ENCODE measurements at regions not wholly inside any gene's neighbourhood (a gene's known extent, or its start where the extent isn't known, plus 50 kb on each side); places are given as distances from the start of the nearest gene placed in this dataset.

DNA sequence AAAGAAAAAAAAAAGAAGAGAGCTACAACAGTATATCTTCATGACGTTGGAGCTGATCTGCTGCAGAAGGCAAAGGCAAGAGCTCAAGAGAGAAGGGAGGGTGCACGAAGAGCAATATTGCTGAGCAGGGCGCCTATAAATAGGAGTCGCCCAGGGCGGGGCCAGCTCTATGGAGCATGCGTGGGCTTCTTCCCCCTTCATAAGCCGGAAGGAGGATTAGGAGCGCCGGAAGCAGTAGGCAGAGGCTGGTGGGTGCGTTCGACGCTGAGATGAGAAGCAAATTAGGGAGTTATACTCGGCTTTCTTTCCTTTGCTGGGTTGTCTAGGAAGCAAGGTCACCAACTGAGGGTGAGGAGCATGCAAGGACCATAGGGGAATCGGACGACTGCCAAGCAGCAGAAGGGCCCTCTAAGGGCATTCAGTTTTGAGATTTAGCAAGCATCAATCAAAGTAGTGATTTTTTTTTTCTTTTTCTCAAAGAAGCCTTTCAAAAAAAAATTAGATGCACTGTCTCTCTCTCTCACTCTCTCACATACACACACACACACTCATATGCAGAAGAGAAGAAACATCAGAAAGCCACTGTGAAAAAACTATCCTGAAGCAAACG is 496.7 kb downstream of the ENC1 start:
- Histone ChIP-seq H3K36me3 (ENCODE audit: control insufficient read depth in 2 of 3, insufficient read depth in 3 of 3, low read length in 3 of 3) (no peaks in the 10 kb centered on the region), H3K9ac (ENCODE audit: low read length in 3 of 3) (no peak overlapping the region), H3K4me1 (ENCODE audit: control insufficient read depth in 2 of 3, insufficient read depth in 2 of 3, low read depth in 1 of 3, low read length in 3 of 3) (peaks cover 0 to 2% (median 0%) of the 10 kb centered on the region in 3 donors), H3K27ac (ENCODE audit: low read depth in 2 of 2, low read length in 2 of 2) (no peak overlapping the region), H3K9me3 (ENCODE audit: control insufficient read depth in 2 of 3, insufficient read depth in 1 of 3, low read length in 3 of 3) (no peaks in the 10 kb centered on the region), H3K4me3 (ENCODE audit: low read length in 3 of 3) (no peak overlapping the region), H3K27me3 (ENCODE audit: control insufficient read depth, insufficient read depth, low read length) (no peaks in the 10 kb centered on the region)
- FAIRE-seq (no peak), DNase-seq (peak in 1 of 5 donors; percentile 62)
- TF ChIP-seq, protein P1, sequence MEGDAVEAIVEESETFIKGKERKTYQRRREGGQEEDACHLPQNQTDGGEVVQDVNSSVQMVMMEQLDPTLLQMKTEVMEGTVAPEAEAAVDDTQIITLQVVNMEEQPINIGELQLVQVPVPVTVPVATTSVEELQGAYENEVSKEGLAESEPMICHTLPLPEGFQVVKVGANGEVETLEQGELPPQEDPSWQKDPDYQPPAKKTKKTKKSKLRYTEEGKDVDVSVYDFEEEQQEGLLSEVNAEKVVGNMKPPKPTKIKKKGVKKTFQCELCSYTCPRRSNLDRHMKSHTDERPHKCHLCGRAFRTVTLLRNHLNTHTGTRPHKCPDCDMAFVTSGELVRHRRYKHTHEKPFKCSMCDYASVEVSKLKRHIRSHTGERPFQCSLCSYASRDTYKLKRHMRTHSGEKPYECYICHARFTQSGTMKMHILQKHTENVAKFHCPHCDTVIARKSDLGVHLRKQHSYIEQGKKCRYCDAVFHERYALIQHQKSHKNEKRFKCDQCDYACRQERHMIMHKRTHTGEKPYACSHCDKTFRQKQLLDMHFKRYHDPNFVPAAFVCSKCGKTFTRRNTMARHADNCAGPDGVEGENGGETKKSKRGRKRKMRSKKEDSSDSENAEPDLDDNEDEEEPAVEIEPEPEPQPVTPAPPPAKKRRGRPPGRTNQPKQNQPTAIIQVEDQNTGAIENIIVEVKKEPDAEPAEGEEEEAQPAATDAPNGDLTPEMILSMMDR (IDR thresholded peaks at IDR 0.05; ENCODE audit: borderline replicate concordance, extremely low read depth, insufficient read depth), result no peak
- intact Hi-C loops (cut with DNase I), result no loop called here

DNA sequence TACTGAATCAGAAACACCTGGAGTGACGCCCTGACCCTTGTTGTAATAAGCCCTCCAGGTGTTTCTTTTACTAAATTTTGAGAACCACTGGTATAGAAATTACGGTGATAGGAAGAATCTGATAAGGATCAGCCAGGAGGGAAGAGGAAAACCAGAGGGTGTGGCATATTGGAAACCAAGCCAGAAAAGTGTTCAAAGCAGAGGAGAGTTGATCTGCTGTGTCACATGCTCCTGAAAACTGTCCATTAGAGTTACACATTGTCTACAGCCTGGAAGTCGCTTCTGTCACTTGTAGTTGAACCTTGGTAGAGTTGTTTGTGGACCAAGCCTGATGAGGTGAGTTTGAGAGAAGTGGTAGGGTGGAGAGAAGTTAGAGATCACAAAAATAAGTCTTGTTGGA is 497.4 kb downstream of the ENC1 start:
- intact Hi-C loops (cut with DNase I), result no loop called here
- DNase-seq (no peak), FAIRE-seq (no peak)
- Histone ChIP-seq H3K9ac (ENCODE audit: low read length in 3 of 3) (no peak overlapping the region), H3K4me3 (ENCODE audit: low read length in 3 of 3) (no peak overlapping the region), H3K9me3 (ENCODE audit: control insufficient read depth in 2 of 3, insufficient read depth in 1 of 3, low read length in 3 of 3) (no peaks in the 10 kb centered on the region), H3K27ac (ENCODE audit: low read depth in 2 of 2, low read length in 2 of 2) (no peak overlapping the region), H3K4me1 (ENCODE audit: control insufficient read depth in 2 of 3, insufficient read depth in 2 of 3, low read depth in 1 of 3, low read length in 3 of 3) (peaks cover 0 to 2% (median 0%) of the 10 kb centered on the region in 3 donors), H3K36me3 (ENCODE audit: control insufficient read depth in 2 of 3, insufficient read depth in 3 of 3, low read length in 3 of 3) (no peaks in the 10 kb centered on the region), H3K27me3 (ENCODE audit: control insufficient read depth, insufficient read depth, low read length) (no peaks in the 10 kb centered on the region)
- TF ChIP-seq, protein P1 (IDR thresholded peaks at IDR 0.05; ENCODE audit: borderline replicate concordance, extremely low read depth, insufficient read depth), result no peak

DNA sequence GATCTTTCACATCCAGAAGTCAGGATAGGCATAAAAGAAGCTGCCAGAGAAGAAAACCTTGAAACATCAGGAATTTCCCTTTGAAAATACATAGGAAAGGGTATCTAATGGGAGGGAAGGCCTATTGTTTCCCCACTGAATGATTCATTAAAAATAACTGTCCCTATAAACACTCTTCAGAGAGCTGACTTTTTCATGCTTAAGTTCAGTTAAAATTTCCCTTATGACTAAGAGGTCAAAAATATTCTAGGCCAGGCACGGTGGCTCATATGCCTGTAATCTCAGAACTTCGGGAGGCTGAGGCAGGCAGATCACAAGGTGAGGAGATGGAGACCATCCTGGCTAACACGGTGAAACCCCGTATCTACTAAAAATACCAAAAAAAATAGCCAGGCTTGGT is 499.5 kb downstream of the ENC1 start:
- no peaks in the 10 kb centered on the region for H3K9me3 ChIP-seq (ENCODE audit: control insufficient read depth in 2 of 3, insufficient read depth in 1 of 3, low read length in 3 of 3)
- no peaks in the 10 kb centered on the region for H3K27me3 ChIP-seq (ENCODE audit: control insufficient read depth, insufficient read depth, low read length)
- intact Hi-C loops (cut with DNase I), result no loop called here
- H3K36me3 ChIP-seq (ENCODE audit: control insufficient read depth in 2 of 3, insufficient read depth in 3 of 3, low read length in 3 of 3), result no peaks in the 10 kb centered on the region
- TF ChIP-seq, protein P1 (IDR thresholded peaks at IDR 0.05; ENCODE audit: borderline replicate concordance, extremely low read depth, insufficient read depth), result no peak
- FAIRE-seq (no peak), DNase-seq (no peak)
- H3K4me1 ChIP-seq (ENCODE audit: control insufficient read depth in 2 of 3, insufficient read depth in 2 of 3, low read depth in 1 of 3, low read length in 3 of 3), result peaks cover 0 to 2% (median 0%) of the 10 kb centered on the region in 3 donors
- no peak overlapping the region for H3K9ac ChIP-seq (ENCODE audit: low read length in 3 of 3)
- no peak overlapping the region for H3K4me3 ChIP-seq (ENCODE audit: low read length in 3 of 3)
- H3K27ac ChIP-seq (ENCODE audit: low read depth in 2 of 2, low read length in 2 of 2), result no peak overlapping the region

DNA sequence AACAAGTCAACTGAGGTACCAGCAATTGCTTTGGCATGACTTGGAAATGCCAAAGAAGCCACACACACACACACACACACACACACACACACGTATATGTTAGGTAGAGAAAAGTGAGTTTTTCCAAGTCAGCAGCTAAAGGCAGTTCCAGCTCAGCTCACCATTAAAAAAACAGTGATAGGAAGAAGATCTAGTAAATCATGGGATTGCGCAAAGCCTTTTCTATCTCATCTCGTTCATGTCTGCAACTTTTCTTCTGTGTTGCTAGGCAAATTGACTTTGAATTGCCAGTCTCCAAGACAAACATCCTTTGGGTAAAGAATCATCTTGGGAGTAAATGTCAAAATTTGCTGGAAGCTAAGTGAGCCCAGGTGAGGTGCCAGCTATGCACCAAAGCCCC is 500.1 kb downstream of the ENC1 start:
- H3K27ac ChIP-seq (ENCODE audit: low read depth in 2 of 2, low read length in 2 of 2), result no peak overlapping the region
- intact Hi-C loops (cut with DNase I), result no loop called here

More for the DNA sequence above, 500.1 kb downstream of the ENC1 start:
- DNase-seq (no peak), FAIRE-seq (no peak)
- H3K27me3 ChIP-seq (ENCODE audit: control insufficient read depth, insufficient read depth, low read length), result no peaks in the 10 kb centered on the region
- H3K4me1 ChIP-seq (ENCODE audit: control insufficient read depth in 2 of 3, insufficient read depth in 2 of 3, low read depth in 1 of 3, low read length in 3 of 3), result peaks cover 0 to 2% (median 0%) of the 10 kb centered on the region in 3 donors
- TF ChIP-seq, protein P1 (IDR thresholded peaks at IDR 0.05; ENCODE audit: borderline replicate concordance, extremely low read depth, insufficient read depth), result no peak
- H3K36me3 ChIP-seq (ENCODE audit: control insufficient read depth in 2 of 3, insufficient read depth in 3 of 3, low read length in 3 of 3), result no peaks in the 10 kb centered on the region
- H3K9ac ChIP-seq (ENCODE audit: low read length in 3 of 3), result no peak overlapping the region
- no peak overlapping the region for H3K4me3 ChIP-seq (ENCODE audit: low read length in 3 of 3)
- H3K9me3 ChIP-seq (ENCODE audit: control insufficient read depth in 2 of 3, insufficient read depth in 1 of 3, low read length in 3 of 3), result no peaks in the 10 kb centered on the region

All from kidney (tissue), 13 donors.